ENCODE measurements at regions not wholly inside any gene's neighbourhood (a gene's known extent, or its start where the extent isn't known, plus 50 kb on each side); places are given as distances from the start of the nearest gene placed in this dataset.

- no peak for TF ChIP-seq CBX8 (IDR thresholded peaks at IDR 0.05; ENCODE audit: borderline replicate concordance, low read depth, low read length)
- TF ChIP-seq, protein P1, sequence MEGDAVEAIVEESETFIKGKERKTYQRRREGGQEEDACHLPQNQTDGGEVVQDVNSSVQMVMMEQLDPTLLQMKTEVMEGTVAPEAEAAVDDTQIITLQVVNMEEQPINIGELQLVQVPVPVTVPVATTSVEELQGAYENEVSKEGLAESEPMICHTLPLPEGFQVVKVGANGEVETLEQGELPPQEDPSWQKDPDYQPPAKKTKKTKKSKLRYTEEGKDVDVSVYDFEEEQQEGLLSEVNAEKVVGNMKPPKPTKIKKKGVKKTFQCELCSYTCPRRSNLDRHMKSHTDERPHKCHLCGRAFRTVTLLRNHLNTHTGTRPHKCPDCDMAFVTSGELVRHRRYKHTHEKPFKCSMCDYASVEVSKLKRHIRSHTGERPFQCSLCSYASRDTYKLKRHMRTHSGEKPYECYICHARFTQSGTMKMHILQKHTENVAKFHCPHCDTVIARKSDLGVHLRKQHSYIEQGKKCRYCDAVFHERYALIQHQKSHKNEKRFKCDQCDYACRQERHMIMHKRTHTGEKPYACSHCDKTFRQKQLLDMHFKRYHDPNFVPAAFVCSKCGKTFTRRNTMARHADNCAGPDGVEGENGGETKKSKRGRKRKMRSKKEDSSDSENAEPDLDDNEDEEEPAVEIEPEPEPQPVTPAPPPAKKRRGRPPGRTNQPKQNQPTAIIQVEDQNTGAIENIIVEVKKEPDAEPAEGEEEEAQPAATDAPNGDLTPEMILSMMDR (IDR thresholded peaks at IDR 0.05; ENCODE audit: control extremely low read depth in 1 of 3, insufficient read depth in 1 of 3, low read depth in 1 of 3, low read length in 3 of 3) = no peak
- TF ChIP-seq, protein P2, sequence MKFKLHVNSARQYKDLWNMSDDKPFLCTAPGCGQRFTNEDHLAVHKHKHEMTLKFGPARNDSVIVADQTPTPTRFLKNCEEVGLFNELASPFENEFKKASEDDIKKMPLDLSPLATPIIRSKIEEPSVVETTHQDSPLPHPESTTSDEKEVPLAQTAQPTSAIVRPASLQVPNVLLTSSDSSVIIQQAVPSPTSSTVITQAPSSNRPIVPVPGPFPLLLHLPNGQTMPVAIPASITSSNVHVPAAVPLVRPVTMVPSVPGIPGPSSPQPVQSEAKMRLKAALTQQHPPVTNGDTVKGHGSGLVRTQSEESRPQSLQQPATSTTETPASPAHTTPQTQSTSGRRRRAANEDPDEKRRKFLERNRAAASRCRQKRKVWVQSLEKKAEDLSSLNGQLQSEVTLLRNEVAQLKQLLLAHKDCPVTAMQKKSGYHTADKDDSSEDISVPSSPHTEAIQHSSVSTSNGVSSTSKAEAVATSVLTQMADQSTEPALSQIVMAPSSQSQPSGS (IDR thresholded peaks at IDR 0.05; ENCODE audit: low read length) = no peak
- no peak for TF ChIP-seq KDM1A (IDR thresholded peaks at IDR 0.05; ENCODE audit: borderline replicate concordance, low read length)
- TF ChIP-seq RBBP5 (IDR thresholded peaks at IDR 0.05; ENCODE audit: borderline replicate concordance, low read depth, low read length) = no peak
- no peak for TF ChIP-seq EP300 (IDR thresholded peaks at IDR 0.05; ENCODE audit: borderline replicate concordance in 1 of 2, low read depth in 2 of 2, low read length in 2 of 2)
- no peak for TF ChIP-seq EZH2 (IDR thresholded peaks at IDR 0.05; ENCODE audit: low read depth, low read length, severe bottlenecking)
- no peak for TF ChIP-seq RNF2 (IDR thresholded peaks at IDR 0.05; ENCODE audit: borderline replicate concordance, low read depth, low read length, missing control alignments, poor library complexity, severe bottlenecking)
- no peak for TF ChIP-seq POLR2A (IDR thresholded peaks at IDR 0.05; ENCODE audit: control extremely low read depth in 1 of 2, low read depth in 2 of 2, low read length in 2 of 2)
- no peak for TF ChIP-seq TBP (IDR thresholded peaks at IDR 0.05; ENCODE audit: low read depth, low read length)
- TF ChIP-seq TEAD4 (IDR thresholded peaks at IDR 0.05; ENCODE audit: low read depth, low read length) = no peak
- TF ChIP-seq, protein P3, sequence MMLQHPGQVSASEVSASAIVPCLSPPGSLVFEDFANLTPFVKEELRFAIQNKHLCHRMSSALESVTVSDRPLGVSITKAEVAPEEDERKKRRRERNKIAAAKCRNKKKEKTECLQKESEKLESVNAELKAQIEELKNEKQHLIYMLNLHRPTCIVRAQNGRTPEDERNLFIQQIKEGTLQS (IDR thresholded peaks at IDR 0.05; ENCODE audit: insufficient read depth, low read depth, low read length) = no peak
- no peak for TF ChIP-seq CEBPB (IDR thresholded peaks at IDR 0.05; ENCODE audit: low read depth, low read length)
Measured at GRCh38 chr20:22370137-22370536, 214.2 kb downstream of the FOXA2 start.

All from H1 (cell line).